ENCODE measurements at regions not wholly inside any gene's neighbourhood (a gene's known extent, or its start where the extent isn't known, plus 50 kb on each side); places are given as distances from the start of the nearest gene placed in this dataset.

GRCh38 chr10:78929541-78929940, 139.2 kb upstream of the ZMIZ1 start:
- H3K4me2 ChIP-seq (replicated peaks; ENCODE audit: low read depth, low read length, poor library complexity, severe bottlenecking): no peak overlapping the region
- ATAC-seq (ENCODE audit: low read depth): no peak
- no peaks in the 10 kb centered on the region for H3K4me1 Mint-ChIP-seq
- DNase-seq: no peak
- H3K9me3 Mint-ChIP-seq (ENCODE audit: insufficient read depth): no peaks in the 10 kb centered on the region
- H4K20me1 ChIP-seq (ENCODE audit: control insufficient read depth, insufficient read depth, low read length, poor library complexity, severe bottlenecking): no peaks in the 10 kb centered on the region
- no peak overlapping the region for H3K9ac ChIP-seq (ENCODE audit: low read length)
- H2AFZ ChIP-seq (ENCODE audit: insufficient read depth, low read depth, low read length, poor library complexity, severe bottlenecking): no peak overlapping the region
- peaks cover 40% of the 10 kb centered on the region for H3K27me3 Mint-ChIP-seq
- intact Hi-C loops (cut with micrococcal nuclease): no loop called here
- H3K4me1 ChIP-seq (ENCODE audit: control insufficient read depth in 2 of 2, insufficient read depth in 2 of 2, low read length in 2 of 2): no peaks in the 10 kb centered on the region
- 57% methylated on average over 1 of the region's 1 CpG for WGBS (ENCODE audit: insufficient coverage)
- peaks cover 0 to 3% (median 0%) of the 10 kb centered on the region in 4 experiments for H3K27me3 ChIP-seq (replicated peaks in 1 of 4; ENCODE audit: control extremely low read depth in 1 of 4, control insufficient read depth in 3 of 4, insufficient read depth in 4 of 4, low read length in 3 of 4)
- no peak overlapping the region for H3K27ac ChIP-seq (ENCODE audit: low read length in 2 of 2)
- no peak for TF ChIP-seq EZH2 (IDR thresholded peaks at IDR 0.05; ENCODE audit: borderline replicate concordance, insufficient read depth, low read depth, low read length, poor library complexity, severe bottlenecking)
- TF ChIP-seq, protein P1, sequence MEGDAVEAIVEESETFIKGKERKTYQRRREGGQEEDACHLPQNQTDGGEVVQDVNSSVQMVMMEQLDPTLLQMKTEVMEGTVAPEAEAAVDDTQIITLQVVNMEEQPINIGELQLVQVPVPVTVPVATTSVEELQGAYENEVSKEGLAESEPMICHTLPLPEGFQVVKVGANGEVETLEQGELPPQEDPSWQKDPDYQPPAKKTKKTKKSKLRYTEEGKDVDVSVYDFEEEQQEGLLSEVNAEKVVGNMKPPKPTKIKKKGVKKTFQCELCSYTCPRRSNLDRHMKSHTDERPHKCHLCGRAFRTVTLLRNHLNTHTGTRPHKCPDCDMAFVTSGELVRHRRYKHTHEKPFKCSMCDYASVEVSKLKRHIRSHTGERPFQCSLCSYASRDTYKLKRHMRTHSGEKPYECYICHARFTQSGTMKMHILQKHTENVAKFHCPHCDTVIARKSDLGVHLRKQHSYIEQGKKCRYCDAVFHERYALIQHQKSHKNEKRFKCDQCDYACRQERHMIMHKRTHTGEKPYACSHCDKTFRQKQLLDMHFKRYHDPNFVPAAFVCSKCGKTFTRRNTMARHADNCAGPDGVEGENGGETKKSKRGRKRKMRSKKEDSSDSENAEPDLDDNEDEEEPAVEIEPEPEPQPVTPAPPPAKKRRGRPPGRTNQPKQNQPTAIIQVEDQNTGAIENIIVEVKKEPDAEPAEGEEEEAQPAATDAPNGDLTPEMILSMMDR (IDR thresholded peaks at IDR 0.05): no peak
- no peak overlapping the region for H3K4me3 Mint-ChIP-seq
- H3K79me2 ChIP-seq (ENCODE audit: control insufficient read depth, insufficient read depth, low read length): no peaks in the 10 kb centered on the region
- ChIA-PET POLR2A (no interaction called here), CTCF (no interaction called here)
- no peak overlapping the region for H3K27ac Mint-ChIP-seq
- H3K4me3 ChIP-seq (ENCODE audit: control extremely low read depth in 1 of 5, extremely low read depth in 1 of 5, insufficient read depth in 1 of 5, low read depth in 2 of 5, low read length in 4 of 5): no peak overlapping the region
- H3K36me3 ChIP-seq (replicated peaks in 1 of 2; ENCODE audit: control extremely low read depth in 1 of 2, control insufficient read depth in 1 of 2, extremely low read depth in 1 of 2, insufficient read depth in 2 of 2, low read length in 1 of 2): no peaks in the 10 kb centered on the region
- H3K9me3 ChIP-seq (ENCODE audit: control extremely low read depth in 1 of 3, control insufficient read depth in 2 of 3, insufficient read depth in 1 of 3, low read length in 2 of 3): no peaks in the 10 kb centered on the region

DNA sequence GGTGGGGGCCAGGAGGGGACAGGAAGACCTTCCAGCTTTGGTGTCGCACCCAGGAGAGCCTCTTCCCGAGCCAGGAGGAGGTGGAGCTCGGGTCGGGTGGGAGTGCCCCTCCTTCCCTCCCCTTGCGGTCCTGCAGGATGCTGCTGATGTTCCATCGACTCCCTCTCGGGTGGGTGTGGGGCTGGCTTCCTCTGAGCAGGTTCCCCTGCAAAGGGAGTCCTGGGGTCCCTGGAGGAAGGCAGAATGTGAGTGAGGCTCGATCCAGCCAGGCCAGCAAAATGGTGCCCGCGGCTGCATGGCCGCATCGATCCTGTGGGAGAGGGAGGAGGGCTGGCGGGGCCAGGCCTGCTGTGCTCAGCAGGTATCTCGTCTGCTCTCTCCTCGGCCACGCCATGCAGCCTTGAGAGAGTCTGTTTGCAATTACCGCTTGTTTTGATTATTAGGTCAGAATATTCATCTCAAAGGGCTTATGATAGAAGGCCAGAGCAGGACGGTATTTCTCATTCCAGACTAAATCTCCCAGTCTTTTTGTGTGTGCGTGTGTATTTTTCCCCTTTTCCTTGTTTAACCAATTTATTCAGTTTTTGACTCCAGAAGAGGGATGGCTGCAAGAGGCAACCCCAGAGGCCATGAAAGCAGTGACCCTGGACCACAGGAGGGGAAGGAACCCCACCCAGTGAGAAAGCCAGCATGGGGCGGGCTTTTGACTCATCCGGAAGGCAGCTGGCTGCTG, 137.3 kb upstream of the ZMIZ1 start:
- H4K20me1 ChIP-seq (ENCODE audit: control insufficient read depth, insufficient read depth, low read length, poor library complexity, severe bottlenecking): no peaks in the 10 kb centered on the region
- H3K4me3 ChIP-seq (ENCODE audit: control extremely low read depth in 1 of 5, extremely low read depth in 1 of 5, insufficient read depth in 1 of 5, low read depth in 2 of 5, low read length in 4 of 5): no peak overlapping the region
- ATAC-seq (ENCODE audit: low read depth) (no peak), DNase-seq (no peak)
- H3K4me2 ChIP-seq (replicated peaks; ENCODE audit: low read depth, low read length, poor library complexity, severe bottlenecking): no peak overlapping the region
- Mint-ChIP-seq H3K27ac (no peak overlapping the region), H3K9me3 (ENCODE audit: insufficient read depth) (no peaks in the 10 kb centered on the region), H3K4me1 (no peaks in the 10 kb centered on the region), H3K4me3 (no peak overlapping the region), H3K27me3 (peaks cover 45% of the 10 kb centered on the region)
- POLR2A ChIA-PET: no interaction called here
- no peaks in the 10 kb centered on the region for H3K4me1 ChIP-seq (ENCODE audit: control insufficient read depth in 2 of 2, insufficient read depth in 2 of 2, low read length in 2 of 2)
- no peak overlapping the region for H3K9ac ChIP-seq (ENCODE audit: low read length)
- no peak overlapping the region for H3K27ac ChIP-seq (ENCODE audit: low read length in 2 of 2)
- CTCF ChIA-PET: no interaction called here
- H3K27me3 ChIP-seq (replicated peaks in 1 of 4; ENCODE audit: control extremely low read depth in 1 of 4, control insufficient read depth in 3 of 4, insufficient read depth in 4 of 4, low read length in 3 of 4): peaks cover 0 to 3% (median 0%) of the 10 kb centered on the region in 4 experiments
- TF ChIP-seq, protein P1 (IDR thresholded peaks at IDR 0.05): no peak
- TF ChIP-seq EZH2 (IDR thresholded peaks at IDR 0.05; ENCODE audit: borderline replicate concordance, insufficient read depth, low read depth, low read length, poor library complexity, severe bottlenecking): no peak
- H3K9me3 ChIP-seq (ENCODE audit: control extremely low read depth in 1 of 3, control insufficient read depth in 2 of 3, insufficient read depth in 1 of 3, low read length in 2 of 3): no peaks in the 10 kb centered on the region
- H3K36me3 ChIP-seq (replicated peaks in 1 of 2; ENCODE audit: control extremely low read depth in 1 of 2, control insufficient read depth in 1 of 2, extremely low read depth in 1 of 2, insufficient read depth in 2 of 2, low read length in 1 of 2): no peaks in the 10 kb centered on the region
- intact Hi-C loops (cut with micrococcal nuclease): no loop called here
- 91% methylated on average over 14 of the region's 21 CpGs for WGBS (ENCODE audit: insufficient coverage)
- no peaks in the 10 kb centered on the region for H3K79me2 ChIP-seq (ENCODE audit: control insufficient read depth, insufficient read depth, low read length)
- H2AFZ ChIP-seq (ENCODE audit: insufficient read depth, low read depth, low read length, poor library complexity, severe bottlenecking): no peak overlapping the region
